ENCODE measurements at regions not wholly inside any gene's neighbourhood (a gene's known extent, or its start where the extent isn't known, plus 50 kb on each side); places are given as distances from the start of the nearest gene placed in this dataset.

- DNase-seq (ENCODE audit: low read depth in 2 of 2), result no peak
These were observed 219.2 kb downstream of the ARHGAP12 start for GRCh38 chr10:31709476-31709875.

DNA sequence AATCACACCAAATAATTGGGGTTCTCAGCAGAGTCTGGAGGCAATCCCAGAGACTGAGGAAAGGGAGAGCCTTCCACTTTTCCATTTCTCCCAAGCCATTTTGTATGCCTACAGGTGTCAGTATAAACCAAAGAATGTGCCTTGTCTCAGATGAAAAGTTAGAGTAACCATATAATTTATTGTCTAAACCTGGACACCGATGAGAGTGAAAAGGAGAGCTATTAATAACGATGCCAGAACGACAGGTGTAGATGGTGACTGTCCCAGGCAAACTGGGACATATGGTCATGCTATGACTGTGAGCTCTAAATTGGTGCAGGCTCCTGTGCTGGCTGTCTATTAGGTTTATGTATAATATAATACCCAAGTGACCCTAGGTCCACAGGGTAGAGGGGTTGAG, 219.6 kb downstream of the ARHGAP12 start:
- DNase-seq (ENCODE audit: low read depth in 2 of 2), result no peak

- no peak for DNase-seq (ENCODE audit: low read depth in 2 of 2)
These were observed 220.2 kb downstream of the ARHGAP12 start for GRCh38 chr10:31708474-31708873.

- DNase-seq (ENCODE audit: low read depth in 2 of 2), result no peak
These were observed 220.6 kb downstream of the ARHGAP12 start for GRCh38 chr10:31708046-31708445.

DNA sequence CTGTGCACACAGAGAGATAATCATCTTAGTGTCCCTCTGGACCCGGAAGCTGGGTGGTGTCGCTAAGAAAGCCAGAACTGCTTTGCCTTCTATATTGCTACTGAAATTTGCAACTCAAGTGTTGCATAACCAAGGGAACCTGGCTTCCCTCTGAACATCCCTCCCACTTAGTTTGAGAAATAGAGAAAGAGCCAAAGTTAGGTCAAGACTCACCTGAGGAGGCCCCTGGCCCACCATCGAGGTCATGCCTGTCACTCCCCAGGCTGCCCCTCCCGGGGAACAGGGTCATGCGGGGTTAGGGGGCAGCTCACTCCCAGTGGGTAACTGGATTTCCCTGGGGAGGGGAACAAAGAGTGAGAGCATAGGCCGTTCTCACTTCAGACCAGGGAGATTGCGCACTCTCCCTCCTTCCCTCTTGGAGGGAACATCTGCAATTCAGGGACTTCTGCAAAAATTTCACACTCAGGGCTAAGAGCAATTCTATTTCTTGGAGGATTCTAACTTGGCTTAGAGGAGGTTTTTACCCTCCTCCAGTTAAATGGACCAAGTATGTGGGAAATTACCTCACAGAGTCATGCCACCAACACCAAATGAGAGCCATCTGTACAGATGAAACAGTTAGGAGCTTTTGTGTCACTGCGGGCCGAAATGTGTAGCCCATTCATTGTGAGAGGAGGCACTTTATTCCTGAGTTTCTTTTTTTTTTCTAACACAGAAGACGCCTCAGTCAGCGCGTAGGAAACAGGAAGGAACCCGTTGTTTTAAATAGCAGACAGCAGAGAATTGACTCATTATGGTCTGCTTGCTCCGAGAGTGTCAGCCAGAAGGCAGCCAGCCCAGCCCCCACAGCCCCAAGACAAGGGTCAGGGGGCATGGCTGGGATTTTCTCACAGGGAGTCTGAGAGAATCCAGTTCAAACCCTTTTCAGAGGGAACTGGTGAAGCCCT, 221.3 kb downstream of the ARHGAP12 start:
- no peak for DNase-seq (ENCODE audit: low read depth in 2 of 2)

DNA sequence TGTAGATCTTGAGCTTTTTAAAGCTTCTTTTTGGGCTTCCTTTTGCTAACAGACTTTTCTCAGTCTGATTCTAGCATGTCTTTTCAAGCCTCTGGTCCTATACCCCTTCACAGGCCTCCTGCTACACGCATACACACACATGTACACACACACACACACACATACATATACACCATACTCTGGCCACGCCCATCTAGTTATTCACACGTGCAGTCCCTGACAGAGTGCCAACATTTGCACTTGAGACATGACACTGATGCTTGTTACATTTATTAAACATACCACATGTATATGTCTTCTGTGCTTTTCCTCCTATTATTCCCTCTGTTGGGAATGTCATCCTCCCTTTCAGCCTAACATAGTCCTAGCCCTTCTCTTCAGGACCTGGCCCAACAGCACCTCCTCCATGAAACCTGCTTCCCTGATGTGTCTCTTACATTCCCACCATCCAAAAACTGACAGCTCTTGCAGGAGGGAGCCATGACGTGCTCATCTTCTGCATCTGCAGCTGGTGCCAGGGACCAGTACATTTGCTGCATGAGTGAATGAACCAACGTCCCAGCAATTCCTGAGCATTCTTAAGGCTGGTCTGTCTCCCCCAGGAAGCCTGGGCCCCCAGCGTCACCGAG, 222.1 kb downstream of the ARHGAP12 start:
- no peak for DNase-seq (ENCODE audit: low read depth in 2 of 2)

GRCh38 chr10:31705136-31705535, 223.5 kb downstream of the ARHGAP12 start:
- DNase-seq (ENCODE audit: low read depth in 2 of 2), result no peak

DNA sequence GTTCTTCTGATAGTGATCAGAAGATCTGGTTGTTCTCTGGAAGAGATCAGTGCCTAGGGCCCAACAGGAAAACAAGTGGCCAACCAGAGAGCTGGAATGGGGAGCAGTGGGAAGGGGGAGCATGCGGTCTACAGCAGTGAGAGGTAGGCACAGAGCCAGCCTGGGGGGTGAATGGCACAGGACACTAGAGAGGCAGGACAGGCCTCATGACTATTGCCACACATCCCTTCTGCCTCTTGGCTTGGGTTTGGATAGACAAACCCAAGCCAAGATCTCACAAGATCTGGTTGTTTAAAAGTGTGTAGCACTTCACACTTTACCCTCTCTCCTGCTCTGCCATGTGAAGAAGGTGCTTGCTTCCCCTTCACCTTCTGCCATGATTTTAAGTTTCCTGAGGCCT, 224.4 kb downstream of the ARHGAP12 start:
- no peak for DNase-seq (ENCODE audit: low read depth in 2 of 2)

- DNase-seq (ENCODE audit: low read depth in 2 of 2), result no peak
These were observed 225.7 kb downstream of the ARHGAP12 start for GRCh38 chr10:31702954-31703353.

DNA sequence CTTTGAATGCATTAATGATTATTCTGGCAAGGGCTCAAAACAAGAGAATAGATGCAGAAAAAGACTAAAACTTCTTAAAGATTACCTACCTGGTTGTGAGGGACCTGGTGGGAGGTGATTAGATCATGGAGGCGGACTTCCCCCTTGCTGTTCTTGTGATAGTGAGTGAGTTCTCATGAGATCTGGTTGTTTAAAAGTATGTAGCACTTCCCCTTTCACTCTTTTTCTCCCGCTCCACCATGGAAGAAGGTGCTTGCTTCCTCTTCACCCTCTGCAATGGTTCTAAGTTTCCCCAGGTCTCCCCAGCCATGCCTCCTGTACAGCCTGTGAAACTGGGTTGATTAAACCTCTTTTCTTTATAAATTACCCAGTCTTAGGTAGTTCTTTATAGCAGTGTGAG, 226.6 kb downstream of the ARHGAP12 start:
- no peak for DNase-seq (ENCODE audit: low read depth in 2 of 2)

- DNase-seq (ENCODE audit: low read depth in 2 of 2), result no peak
These were observed 227.1 kb downstream of the ARHGAP12 start for GRCh38 chr10:31701546-31701945.

DNA sequence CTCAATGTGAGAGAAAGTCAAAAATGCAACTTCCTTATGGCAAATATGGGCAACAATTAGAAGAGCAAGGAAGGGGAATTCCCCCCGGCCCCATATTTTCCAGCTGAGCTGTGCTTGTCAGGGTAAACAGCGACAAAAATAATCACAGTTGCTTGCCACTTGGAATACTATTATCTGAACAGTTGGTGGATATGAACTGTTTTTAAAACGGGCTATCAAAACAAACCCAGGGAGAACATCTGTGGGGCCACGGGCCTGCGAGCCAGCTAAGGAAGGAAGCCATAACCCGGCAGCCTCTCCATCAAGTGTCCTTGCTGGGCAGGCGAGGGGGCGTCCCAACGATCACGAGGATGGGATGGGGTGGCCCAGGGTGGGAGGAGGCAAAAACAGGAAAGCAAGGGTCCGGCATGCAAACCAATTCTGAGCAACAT, 228.4 kb downstream of the ARHGAP12 start:
- no peak for DNase-seq (ENCODE audit: low read depth in 2 of 2)

GRCh38 chr10:31698181-31698830, 230.3 kb downstream of the ARHGAP12 start:
- DNase-seq (ENCODE audit: low read depth in 2 of 2), result no peak

- no peak for DNase-seq (ENCODE audit: low read depth in 2 of 2)
These were observed 231.1 kb downstream of the ARHGAP12 start for GRCh38 chr10:31697271-31698180.

- no peak for DNase-seq (ENCODE audit: low read depth in 2 of 2)
These were observed 233.4 kb downstream of the ARHGAP12 start for GRCh38 chr10:31694929-31695837.

- DNase-seq (ENCODE audit: low read depth in 2 of 2), result no peak
These were observed 234.4 kb downstream of the ARHGAP12 start for GRCh38 chr10:31694126-31694685.

GRCh38 chr10:31693491-31693890, 235.1 kb downstream of the ARHGAP12 start:
- DNase-seq (ENCODE audit: low read depth in 2 of 2), result no peak

DNA sequence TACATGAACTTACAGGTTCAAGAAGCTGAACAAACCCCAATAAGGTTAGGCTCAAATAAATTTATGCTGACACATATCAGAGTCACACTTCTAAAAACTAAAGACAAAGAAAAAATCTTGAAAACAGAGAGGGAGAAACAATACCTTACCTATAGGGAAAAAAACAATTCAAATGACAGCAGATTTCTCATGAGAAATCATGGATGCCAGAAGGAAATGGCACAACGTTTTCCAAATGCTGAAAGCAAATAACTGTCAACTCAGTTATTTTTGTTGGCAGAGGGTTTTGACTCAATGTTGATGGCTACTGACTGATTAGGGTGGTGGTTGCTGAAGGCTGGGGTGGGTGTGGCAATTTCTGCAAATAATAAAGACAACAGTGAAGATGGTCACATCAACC, 239.4 kb downstream of the ARHGAP12 start:
- DNase-seq (ENCODE audit: low read depth in 2 of 2), result no peak

- DNase-seq (ENCODE audit: low read depth in 2 of 2), result no peak
These were observed 240.8 kb downstream of the ARHGAP12 start for GRCh38 chr10:31687663-31688482.
